GM23338 (cell line): ENCODE measurements at regions not wholly inside any gene's neighbourhood (a gene's known extent, or its start where the extent isn't known, plus 50 kb on each side); places are given as distances from the start of the nearest gene placed in this dataset.

Experiments used
- EZH2 ChIP-seq: fragments of 200-600 bp; sonication (generic); IDR thresholded peaks from one replicate; pipeline ENCODE4 v1.8.0; 2017; ENCODE audit warnings: antibody characterized with exemption, mild to moderate bottlenecking, low read depth; ENCODE audit not compliant: unreplicated experiment
- EZH2phosphoT487 ChIP-seq: fragments of 200-600 bp; sonication (generic); IDR thresholded peaks from one replicate; pipeline ENCODE4 v1.8.1; 2018; ENCODE audit warnings: antibody characterized with exemption; ENCODE audit not compliant: unreplicated experiment
- JUNB ChIP-seq: IDR thresholded peaks from one replicate; pipeline ENCODE4 v1.6.1; 2016; ENCODE audit warnings: antibody characterized with exemption; ENCODE audit not compliant: unreplicated experiment
- NANOG ChIP-seq: IDR thresholded peaks from 2 replicates; pipeline ENCODE4 v1.6.1; 2016; ENCODE audit warnings: antibody characterized with exemption, borderline replicate concordance
- POLR2AphosphoS5 ChIP-seq: IDR thresholded peaks from 2 replicates; pipeline ENCODE4 v1.6.1; 2016; ENCODE audit warnings: antibody characterized with exemption, low read depth
- ZNF114 ChIP-seq: fragments of 250-450 bp; sonication (Bioruptor Pico); IDR thresholded peaks from 2 replicates; pipeline ENCODE4 v1.5.0; 2020; ENCODE audit warnings: mild to moderate bottlenecking, moderate library complexity
- ZNF331 ChIP-seq: fragments of 250-450 bp; sonication (Bioruptor Pico); IDR thresholded peaks from 2 replicates; pipeline ENCODE4 v1.5.0; 2020; ENCODE audit warnings: low read depth, mild to moderate bottlenecking, moderate library complexity
- TF ChIP-seq, protein P1 (sequence below): fragments of 250-450 bp; sonication (Bioruptor Pico); IDR thresholded peaks from 2 replicates; pipeline ENCODE4 v1.5.0; 2020; ENCODE audit warnings: mild to moderate bottlenecking, moderate library complexity
- TF ChIP-seq, protein P2 (sequence below): IDR thresholded peaks from 2 replicates; pipeline ENCODE4 v1.6.1; 2016; ENCODE audit warnings: antibody characterized with exemption
- TF ChIP-seq, protein P3 (sequence below), 2 experiments: fragments of 200-600 bp in 1 of 2; sonication (generic) in 1 of 2; conservative IDR thresholded peaks; 2 replicates each; pipeline versions ENCODE4 v1.5.1 to v1.6.1; 2016 to 2017; ENCODE audit warnings: antibody characterized with exemption in 2 of 2, low read depth in 2 of 2, mild to moderate bottlenecking in 2 of 2, moderate library complexity in 1 of 2

DNA sequence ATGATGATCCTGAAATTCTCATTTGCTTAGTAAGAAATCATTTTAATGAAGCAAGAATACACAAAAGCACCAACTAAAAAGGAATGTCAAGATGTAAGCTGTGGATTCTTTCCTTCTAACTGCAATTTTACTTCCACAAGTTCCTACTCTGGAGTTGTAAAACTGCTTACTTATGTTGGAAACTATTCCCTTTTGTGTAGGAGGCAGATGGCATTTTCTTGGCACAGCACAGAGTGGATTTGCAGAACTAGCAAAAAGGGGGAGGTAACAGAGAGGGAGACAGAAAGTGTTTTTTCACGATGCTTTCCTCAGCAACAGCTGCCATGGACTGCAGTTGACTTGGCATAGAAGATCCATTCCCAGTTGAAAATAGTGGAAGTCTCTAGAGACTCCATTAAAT, 1112.0 kb upstream of the RAG2 start (continued):
- TF ChIP-seq, protein P1, sequence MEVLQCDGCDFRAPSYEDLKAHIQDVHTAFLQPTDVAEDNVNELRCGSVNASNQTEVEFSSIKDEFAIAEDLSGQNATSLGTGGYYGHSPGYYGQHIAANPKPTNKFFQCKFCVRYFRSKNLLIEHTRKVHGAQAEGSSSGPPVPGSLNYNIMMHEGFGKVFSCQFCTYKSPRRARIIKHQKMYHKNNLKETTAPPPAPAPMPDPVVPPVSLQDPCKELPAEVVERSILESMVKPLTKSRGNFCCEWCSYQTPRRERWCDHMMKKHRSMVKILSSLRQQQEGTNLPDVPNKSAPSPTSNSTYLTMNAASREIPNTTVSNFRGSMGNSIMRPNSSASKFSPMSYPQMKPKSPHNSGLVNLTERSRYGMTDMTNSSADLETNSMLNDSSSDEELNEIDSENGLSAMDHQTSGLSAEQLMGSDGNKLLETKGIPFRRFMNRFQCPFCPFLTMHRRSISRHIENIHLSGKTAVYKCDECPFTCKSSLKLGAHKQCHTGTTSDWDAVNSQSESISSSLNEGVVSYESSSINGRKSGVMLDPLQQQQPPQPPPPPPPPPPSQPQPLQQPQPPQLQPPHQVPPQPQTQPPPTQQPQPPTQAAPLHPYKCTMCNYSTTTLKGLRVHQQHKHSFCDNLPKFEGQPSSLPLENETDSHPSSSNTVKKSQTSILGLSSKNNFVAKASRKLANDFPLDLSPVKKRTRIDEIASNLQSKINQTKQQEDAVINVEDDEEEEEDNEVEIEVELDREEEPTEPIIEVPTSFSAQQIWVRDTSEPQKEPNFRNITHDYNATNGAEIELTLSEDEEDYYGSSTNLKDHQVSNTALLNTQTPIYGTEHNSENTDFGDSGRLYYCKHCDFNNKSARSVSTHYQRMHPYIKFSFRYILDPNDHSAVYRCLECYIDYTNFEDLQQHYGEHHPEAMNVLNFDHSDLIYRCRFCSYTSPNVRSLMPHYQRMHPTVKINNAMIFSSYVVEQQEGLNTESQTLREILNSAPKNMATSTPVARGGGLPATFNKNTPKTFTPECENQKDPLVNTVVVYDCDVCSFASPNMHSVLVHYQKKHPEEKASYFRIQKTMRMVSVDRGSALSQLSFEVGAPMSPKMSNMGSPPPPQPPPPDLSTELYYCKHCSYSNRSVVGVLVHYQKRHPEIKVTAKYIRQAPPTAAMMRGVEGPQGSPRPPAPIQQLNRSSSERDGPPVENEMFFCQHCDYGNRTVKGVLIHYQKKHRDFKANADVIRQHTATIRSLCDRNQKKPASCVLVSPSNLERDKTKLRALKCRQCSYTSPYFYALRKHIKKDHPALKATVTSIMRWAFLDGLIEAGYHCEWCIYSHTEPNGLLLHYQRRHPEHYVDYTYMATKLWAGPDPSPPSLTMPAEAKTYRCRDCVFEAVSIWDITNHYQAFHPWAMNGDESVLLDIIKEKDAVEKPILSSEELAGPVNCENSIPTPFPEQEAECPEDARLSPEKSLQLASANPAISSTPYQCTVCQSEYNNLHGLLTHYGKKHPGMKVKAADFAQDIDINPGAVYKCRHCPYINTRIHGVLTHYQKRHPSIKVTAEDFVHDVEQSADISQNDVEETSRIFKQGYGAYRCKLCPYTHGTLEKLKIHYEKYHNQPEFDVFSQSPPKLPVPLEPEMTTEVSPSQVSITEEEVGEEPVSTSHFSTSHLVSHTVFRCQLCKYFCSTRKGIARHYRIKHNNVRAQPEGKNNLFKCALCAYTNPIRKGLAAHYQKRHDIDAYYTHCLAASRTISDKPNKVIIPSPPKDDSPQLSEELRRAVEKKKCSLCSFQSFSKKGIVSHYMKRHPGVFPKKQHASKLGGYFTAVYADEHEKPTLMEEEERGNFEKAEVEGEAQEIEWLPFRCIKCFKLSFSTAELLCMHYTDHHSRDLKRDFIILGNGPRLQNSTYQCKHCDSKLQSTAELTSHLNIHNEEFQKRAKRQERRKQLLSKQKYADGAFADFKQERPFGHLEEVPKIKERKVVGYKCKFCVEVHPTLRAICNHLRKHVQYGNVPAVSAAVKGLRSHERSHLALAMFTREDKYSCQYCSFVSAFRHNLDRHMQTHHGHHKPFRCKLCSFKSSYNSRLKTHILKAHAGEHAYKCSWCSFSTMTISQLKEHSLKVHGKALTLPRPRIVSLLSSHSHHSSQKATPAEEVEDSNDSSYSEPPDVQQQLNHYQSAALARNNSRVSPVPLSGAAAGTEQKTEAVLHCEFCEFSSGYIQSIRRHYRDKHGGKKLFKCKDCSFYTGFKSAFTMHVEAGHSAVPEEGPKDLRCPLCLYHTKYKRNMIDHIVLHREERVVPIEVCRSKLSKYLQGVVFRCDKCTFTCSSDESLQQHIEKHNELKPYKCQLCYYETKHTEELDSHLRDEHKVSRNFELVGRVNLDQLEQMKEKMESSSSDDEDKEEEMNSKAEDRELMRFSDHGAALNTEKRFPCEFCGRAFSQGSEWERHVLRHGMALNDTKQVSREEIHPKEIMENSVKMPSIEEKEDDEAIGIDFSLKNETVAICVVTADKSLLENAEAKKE (CRISPR knock-in tag), result no peak
- no peak for TF ChIP-seq EZH2
- TF ChIP-seq JUNB, result no peak
- no peak for TF ChIP-seq ZNF331 (CRISPR knock-in tag)
- TF ChIP-seq POLR2AphosphoS5, result no peak
- TF ChIP-seq, protein P2, sequence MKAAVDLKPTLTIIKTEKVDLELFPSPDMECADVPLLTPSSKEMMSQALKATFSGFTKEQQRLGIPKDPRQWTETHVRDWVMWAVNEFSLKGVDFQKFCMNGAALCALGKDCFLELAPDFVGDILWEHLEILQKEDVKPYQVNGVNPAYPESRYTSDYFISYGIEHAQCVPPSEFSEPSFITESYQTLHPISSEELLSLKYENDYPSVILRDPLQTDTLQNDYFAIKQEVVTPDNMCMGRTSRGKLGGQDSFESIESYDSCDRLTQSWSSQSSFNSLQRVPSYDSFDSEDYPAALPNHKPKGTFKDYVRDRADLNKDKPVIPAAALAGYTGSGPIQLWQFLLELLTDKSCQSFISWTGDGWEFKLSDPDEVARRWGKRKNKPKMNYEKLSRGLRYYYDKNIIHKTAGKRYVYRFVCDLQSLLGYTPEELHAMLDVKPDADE, result no peak
- no peak for TF ChIP-seq ZNF114 (CRISPR knock-in tag)
- TF ChIP-seq EZH2phosphoT487, result no peak
- no peak for TF ChIP-seq NANOG
- TF ChIP-seq, protein P3, sequence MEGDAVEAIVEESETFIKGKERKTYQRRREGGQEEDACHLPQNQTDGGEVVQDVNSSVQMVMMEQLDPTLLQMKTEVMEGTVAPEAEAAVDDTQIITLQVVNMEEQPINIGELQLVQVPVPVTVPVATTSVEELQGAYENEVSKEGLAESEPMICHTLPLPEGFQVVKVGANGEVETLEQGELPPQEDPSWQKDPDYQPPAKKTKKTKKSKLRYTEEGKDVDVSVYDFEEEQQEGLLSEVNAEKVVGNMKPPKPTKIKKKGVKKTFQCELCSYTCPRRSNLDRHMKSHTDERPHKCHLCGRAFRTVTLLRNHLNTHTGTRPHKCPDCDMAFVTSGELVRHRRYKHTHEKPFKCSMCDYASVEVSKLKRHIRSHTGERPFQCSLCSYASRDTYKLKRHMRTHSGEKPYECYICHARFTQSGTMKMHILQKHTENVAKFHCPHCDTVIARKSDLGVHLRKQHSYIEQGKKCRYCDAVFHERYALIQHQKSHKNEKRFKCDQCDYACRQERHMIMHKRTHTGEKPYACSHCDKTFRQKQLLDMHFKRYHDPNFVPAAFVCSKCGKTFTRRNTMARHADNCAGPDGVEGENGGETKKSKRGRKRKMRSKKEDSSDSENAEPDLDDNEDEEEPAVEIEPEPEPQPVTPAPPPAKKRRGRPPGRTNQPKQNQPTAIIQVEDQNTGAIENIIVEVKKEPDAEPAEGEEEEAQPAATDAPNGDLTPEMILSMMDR (conservative IDR thresholded peaks at IDR 0.05; ENCODE audit: low read depth in 2 of 2), result no peak
